ENCODE measurements at regions not wholly inside any gene's neighbourhood (a gene's known extent, or its start where the extent isn't known, plus 50 kb on each side); places are given as distances from the start of the nearest gene placed in this dataset.

DNA sequence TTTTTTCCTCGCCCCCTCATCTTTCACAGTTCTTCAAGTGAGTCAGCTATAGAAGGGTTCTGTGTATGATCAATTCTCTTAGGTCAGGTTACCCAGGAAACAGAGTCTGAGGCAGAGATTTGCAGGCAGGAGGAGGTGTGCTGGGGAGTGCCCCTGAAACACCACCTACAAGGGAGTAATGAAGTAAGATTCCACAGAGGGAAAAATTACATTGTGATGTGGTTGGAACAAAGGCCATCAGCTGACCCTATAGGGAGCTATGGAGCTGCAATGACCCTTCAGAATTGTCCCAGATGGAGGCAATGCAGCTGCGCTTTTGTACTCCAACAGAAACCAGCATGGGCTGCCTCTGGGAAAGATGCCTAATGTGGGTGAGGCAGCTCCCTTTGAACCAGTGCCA lies 142.2 kb upstream of the CNTN3 start:
- TF ChIP-seq SIN3A (IDR thresholded peaks at IDR 0.05; ENCODE audit: borderline replicate concordance, low read depth, low read length): no peak
- no peak for TF ChIP-seq TAF1 (IDR thresholded peaks at IDR 0.05; ENCODE audit: borderline replicate concordance, low read depth, low read length)
- no peak for TF ChIP-seq CTCF (IDR thresholded peaks at IDR 0.05)
- no peak for TF ChIP-seq ZBTB33 (IDR thresholded peaks at IDR 0.05; ENCODE audit: borderline replicate concordance, low read depth)
- TF ChIP-seq NFIC (IDR thresholded peaks at IDR 0.05; ENCODE audit: borderline replicate concordance): no peak
- TF ChIP-seq EP300 (IDR thresholded peaks at IDR 0.05; ENCODE audit: borderline replicate concordance in 1 of 2, low read depth in 1 of 2, low read length in 1 of 2): no peak
- no peak for TF ChIP-seq GABPA (IDR thresholded peaks at IDR 0.05; ENCODE audit: low read depth)
- TF ChIP-seq REST (IDR thresholded peaks at IDR 0.05; ENCODE audit: low read depth, low read length): no peak
- no peak for TF ChIP-seq RFX5 (IDR thresholded peaks at IDR 0.05; ENCODE audit: low read length)
- no peak for TF ChIP-seq YY1 (IDR thresholded peaks at IDR 0.05; ENCODE audit: low read depth)

All from SK-N-SH (cell line).